SU-DHL-6 (cell line): ENCODE measurements at regions not wholly inside any gene's neighbourhood (a gene's known extent, or its start where the extent isn't known, plus 50 kb on each side); places are given as distances from the start of the nearest gene placed in this dataset.

Experiments used
- CTCF ChIP-seq: fragments of 200-600 bp; sonication (generic); IDR thresholded peaks from one replicate; pipeline ENCODE4 v1.5.1; 2017; ENCODE audit warnings: antibody characterized with exemption, mild to moderate bottlenecking, low read length, moderate library complexity; ENCODE audit not compliant: insufficient read depth, poor library complexity, severe bottlenecking
- EZH2phosphoT487 ChIP-seq: fragments of 200-600 bp; sonication (generic), shearing (Covaris generic); conservative IDR thresholded peaks from 2 replicates; pipeline ENCODE4 v1.6.1; 2018; ENCODE audit warnings: mild to moderate bottlenecking, antibody characterized with exemption, low read length, moderate library complexity, mixed read lengths

GRCh38 chr4:59243038-59243437 lies 1957.1 kb upstream of the ADGRL3 start:
- TF ChIP-seq CTCF (no peak), EZH2phosphoT487 (no peak)
